Small intestine (tissue), 7 donors: ENCODE measurements at regions not wholly inside any gene's neighbourhood (a gene's known extent, or its start where the extent isn't known, plus 50 kb on each side); places are given as distances from the start of the nearest gene placed in this dataset.

Source experiments
- DNase-seq, 2 donors: peaks; one replicate each; pipeline versions ENCODE4 v3.0.0 to v3.0.0-alpha.2; 2013
- FAIRE-seq: peaks from 2 replicates; lab custom pipeline; 2012; peaks lifted over from hg19 to GRCh38; lab: Jason Lieb, UNC
- H3K27ac ChIP-seq, 3 donors: one replicate each; pipeline ENCODE4 v1.5.1; 2013; ENCODE audit warnings: low read length in 2 of 3, mild to moderate bottlenecking in 2 of 3, control low read depth in 1 of 3, inconsistent platforms in 1 of 3, low read depth in 1 of 3, moderate library complexity in 1 of 3
- H3K27me3 ChIP-seq, 3 donors: one replicate each; pipeline ENCODE4 v1.6.1; 2013; ENCODE audit warnings: low read length in 3 of 3, inconsistent platforms in 1 of 3; ENCODE audit not compliant: control insufficient read depth in 3 of 3, insufficient read depth in 3 of 3
- H3K36me3 ChIP-seq, 3 donors: one replicate each; pipeline ENCODE4 v1.6.1; 2013; ENCODE audit warnings: low read length in 3 of 3, inconsistent platforms in 1 of 3, low read depth in 1 of 3, mild to moderate bottlenecking in 1 of 3, moderate library complexity in 1 of 3; ENCODE audit not compliant: control insufficient read depth in 3 of 3, insufficient read depth in 2 of 3
- H3K4me1 ChIP-seq, 3 donors: one replicate each; pipeline ENCODE4 v1.6.1; 2013; ENCODE audit warnings: low read length in 2 of 3, inconsistent platforms in 1 of 3, low read depth in 1 of 3, mild to moderate bottlenecking in 1 of 3, moderate library complexity in 1 of 3; ENCODE audit not compliant: control insufficient read depth in 3 of 3, insufficient read depth in 2 of 3
- H3K4me3 ChIP-seq, 3 donors: one replicate each; pipeline ENCODE4 v1.5.1; 2013; ENCODE audit warnings: low read length in 3 of 3, control low read depth in 1 of 3, inconsistent platforms in 1 of 3, low read depth in 1 of 3, mild to moderate bottlenecking in 1 of 3, moderate library complexity in 1 of 3
- H3K9me3 ChIP-seq, 2 donors: one replicate each; pipeline ENCODE4 v1.6.1; 2013; ENCODE audit warnings: low read depth in 1 of 2, low read length in 1 of 2; ENCODE audit not compliant: control insufficient read depth in 2 of 2, insufficient read depth in 1 of 2
- WGBS, 3 donors: extraction: QIAGEN DNeasy Blood & Tissue Kit; methylation state at CpG; one replicate each; pipeline ENCODE4 v1.1.7; 2013; 5-methylcytosine and 5-hydroxymethylcytosine counted together
- donor health status: healthy with polysubstance abuse.
- donor health status: control.
- donor health status: control.
- donor health status: Bipolar disorder and iron deficiency.
- donor health status: healthy.

- DNase-seq (no peak), FAIRE-seq (no peak)
- Histone ChIP-seq H3K36me3 (no peaks in the 10 kb centered on the region), H3K9me3 (no peaks in the 10 kb centered on the region), H3K4me3 (no peak overlapping the region), H3K4me1 (no peaks in the 10 kb centered on the region), H3K27me3 (no peaks in the 10 kb centered on the region), H3K27ac (no peak overlapping the region)
- WGBS, 3 donors, result 72 to 90% (median 81%) methylated on average over 2 of the region's 2 CpGs
These were observed 103.3 kb upstream of the COL8A1 start for GRCh38 chr3:99534951-99535704.

- DNase-seq (peak; percentile 10 to 13), FAIRE-seq (no peak)
- no peaks in the 10 kb centered on the region for H3K9me3 ChIP-seq
- H3K4me1 ChIP-seq, result no peaks in the 10 kb centered on the region
- 9 to 42% (median 33%) methylated on average over 2 of the region's 2 CpGs for WGBS, 3 donors
- H3K36me3 ChIP-seq, result no peaks in the 10 kb centered on the region
- no peaks in the 10 kb centered on the region for H3K27me3 ChIP-seq
- H3K27ac ChIP-seq, result no peak overlapping the region
- H3K4me3 ChIP-seq, result no peak overlapping the region
These were observed 106.1 kb upstream of the COL8A1 start for GRCh38 chr3:99532246-99532645.

- Histone ChIP-seq H3K4me3 (no peak overlapping the region), H3K27me3 (no peaks in the 10 kb centered on the region), H3K9me3 (no peaks in the 10 kb centered on the region), H3K36me3 (no peaks in the 10 kb centered on the region), H3K4me1 (no peaks in the 10 kb centered on the region), H3K27ac (no peak overlapping the region)
- DNase-seq, result no peak
- no peak for FAIRE-seq
- 65 to 85% (median 78%) methylated on average over 1 of the region's 1 CpG for WGBS, 3 donors
These were observed 109.1 kb upstream of the COL8A1 start for GRCh38 chr3:99529265-99529664.

- Histone ChIP-seq H3K4me1 (no peaks in the 10 kb centered on the region), H3K27me3 (no peaks in the 10 kb centered on the region), H3K27ac (no peak overlapping the region), H3K36me3 (no peaks in the 10 kb centered on the region), H3K4me3 (no peak overlapping the region), H3K9me3 (no peaks in the 10 kb centered on the region)
- WGBS, 3 donors, result 62 to 73% (median 69%) methylated on average over 4 of the region's 4 CpGs
- no peak for FAIRE-seq
- DNase-seq, result no peak
These were observed 111.5 kb upstream of the COL8A1 start for GRCh38 chr3:99526921-99527320.

- no peak for DNase-seq
- Histone ChIP-seq H3K36me3 (no peaks in the 10 kb centered on the region), H3K27me3 (no peaks in the 10 kb centered on the region), H3K4me1 (no peaks in the 10 kb centered on the region), H3K4me3 (no peak overlapping the region), H3K27ac (no peak overlapping the region), H3K9me3 (no peaks in the 10 kb centered on the region)
- FAIRE-seq, result no peak
These were observed 113.8 kb upstream of the COL8A1 start for GRCh38 chr3:99524559-99524958.

GRCh38 chr3:99523431-99524127, 114.8 kb upstream of the COL8A1 start:
- Histone ChIP-seq H3K4me3 (no peak overlapping the region), H3K9me3 (no peaks in the 10 kb centered on the region), H3K4me1 (no peaks in the 10 kb centered on the region), H3K36me3 (no peaks in the 10 kb centered on the region), H3K27ac (no peak overlapping the region), H3K27me3 (no peaks in the 10 kb centered on the region)
- FAIRE-seq (no peak), DNase-seq (no peak)
- 70 to 77% (median 75%) methylated on average over 3 of the region's 3 CpGs for WGBS, 3 donors

- H3K27me3 ChIP-seq, result no peaks in the 10 kb centered on the region
- H3K27ac ChIP-seq, result no peak overlapping the region
- DNase-seq (no peak), FAIRE-seq (no peak)
- WGBS, 3 donors, result 68 to 82% (median 74%) methylated on average over 2 of the region's 2 CpGs
- H3K9me3 ChIP-seq, result no peaks in the 10 kb centered on the region
- H3K4me1 ChIP-seq, result no peaks in the 10 kb centered on the region
- H3K36me3 ChIP-seq, result no peaks in the 10 kb centered on the region
- no peak overlapping the region for H3K4me3 ChIP-seq
These were observed 116.2 kb upstream of the COL8A1 start for GRCh38 chr3:99522147-99522546.

- no peak for FAIRE-seq
- Histone ChIP-seq H3K27ac (no peak overlapping the region), H3K9me3 (no peaks in the 10 kb centered on the region), H3K27me3 (no peaks in the 10 kb centered on the region), H3K4me1 (no peaks in the 10 kb centered on the region), H3K36me3 (no peaks in the 10 kb centered on the region), H3K4me3 (no peak overlapping the region)
- WGBS, 3 donors, result 80 to 84% (median 81%) methylated on average over 2 of the region's 2 CpGs
- DNase-seq, result no peak
These were observed 116.8 kb upstream of the COL8A1 start for GRCh38 chr3:99521551-99521950.
